GM12878 (cell line): ENCODE measurements at regions not wholly inside any gene's neighbourhood (a gene's known extent, or its start where the extent isn't known, plus 50 kb on each side); places are given as distances from the start of the nearest gene placed in this dataset.

Experiments
- ATAC-seq: fragments of 200-7000 bp; cut with Tn5 transposase; 3 replicates; pipeline ENCODE4 v1.9.1; 2020; ENCODE audit warnings: mild to moderate bottlenecking, moderate library complexity
- BruUV-seq: library from RNA; stranded (reverse); fragments of 400-500 nt; replicated peaks from 2 replicates; lab custom pipeline; 2021; lab: Mats Ljungman, UMichigan
- CTCF ChIA-PET: fragments of 300-600 bp; sonication (Branson Sonifier 250); formaldehyde crosslinking; extraction: SDS; loops from one replicate; lab custom pipeline; 2021; ENCODE audit warnings: inconsistent platforms; lab: Yijun Ruan, JAX
- POLR2A ChIA-PET: fragments of 350-600 bp; formaldehyde crosslinking; extraction: SDS; loops from one replicate; lab custom pipeline; 2021; ENCODE audit warnings: inconsistent platforms; lab: Charles Lee
- RAD21 ChIA-PET: fragments of 300-600 bp; sonication (Branson Sonifier 250); formaldehyde crosslinking; loops from one replicate; lab custom pipeline; 2023; ENCODE audit warnings: antibody characterized with exemption; ENCODE audit not compliant: unreplicated experiment; lab: Charles Lee
- SMC1A ChIA-PET: fragments of 300-600 bp; sonication (Branson Sonifier 250); formaldehyde crosslinking; loops from one replicate; lab custom pipeline; 2023; ENCODE audit not compliant: unreplicated experiment, uncharacterized antibody; lab: Charles Lee
- DNase-seq: peaks from one replicate; pipeline ENCODE4 v3.0.0-alpha.2; 2011; ENCODE audit warnings: low read depth, low spot score
- FAIRE-seq: peaks from 3 replicates; lab custom pipeline; 2011; peaks lifted over from hg19 to GRCh38; lab: Jason Lieb, UNC
- H2AFZ ChIP-seq: 2 replicates; pipeline ENCODE4 v1.6.0; 2011; ENCODE audit warnings: low read depth, low read length, control low read depth; ENCODE audit not compliant: control insufficient read depth
- H3K27ac ChIP-seq: 2 replicates; pipeline ENCODE4 v1.5.1; 2011; ENCODE audit warnings: control low read depth; ENCODE audit not compliant: control insufficient read depth, insufficient read depth
- H3K27me3 ChIP-seq, 2 experiments: replicated peaks in 1 of 2; 2 replicates each; pipeline versions ENCODE4 v1.6.0 to v1.6.1; 2011; ENCODE audit warnings: low read length in 1 of 2; ENCODE audit not compliant: control insufficient read depth in 2 of 2, insufficient read depth in 2 of 2
- H3K36me3 ChIP-seq, 2 experiments: 2 replicates each; pipeline ENCODE4 v1.5.1; 2011; ENCODE audit warnings: low read length in 1 of 2; ENCODE audit not compliant: control insufficient read depth in 2 of 2, insufficient read depth in 2 of 2
- H3K4me1 ChIP-seq: 2 replicates; pipeline ENCODE4 v1.6.1; 2011; ENCODE audit warnings: mild to moderate bottlenecking, low read length, moderate library complexity, mixed read lengths; ENCODE audit not compliant: control insufficient read depth, insufficient read depth
- H3K4me2 ChIP-seq: 2 replicates; pipeline ENCODE4 v1.6.0; 2011; ENCODE audit warnings: control low read depth; ENCODE audit not compliant: control insufficient read depth, insufficient read depth
- H3K4me3 ChIP-seq: fragments of 200-600 bp; sonication (generic); 2 replicates; pipeline ENCODE4 v1.5.1; 2016
- H3K79me2 ChIP-seq: 2 replicates; pipeline ENCODE4 v1.6.0; 2011; ENCODE audit warnings: low read length; ENCODE audit not compliant: control insufficient read depth, insufficient read depth
- H3K9ac ChIP-seq: 2 replicates; pipeline ENCODE4 v1.8.0; 2011; ENCODE audit warnings: low read length, control low read depth, mixed read lengths; ENCODE audit not compliant: control insufficient read depth, insufficient read depth
- H3K9me3 ChIP-seq: replicated peaks from 3 replicates; pipeline ENCODE4 v1.5.1; 2011; ENCODE audit warnings: mild to moderate bottlenecking, low read length; ENCODE audit not compliant: control insufficient read depth, insufficient read depth
- H4K20me1 ChIP-seq: 2 replicates; pipeline ENCODE4 v1.6.0; 2011; ENCODE audit not compliant: control insufficient read depth, insufficient read depth
- ASH2L ChIP-seq: fragments of 300-600, 200-600 bp; sonication (generic); IDR thresholded peaks from 2 replicates; pipeline ENCODE4 v1.6.1; 2017; ENCODE audit warnings: low read depth, mild to moderate bottlenecking, borderline replicate concordance
- ETV6 ChIP-seq, 2 experiments: fragments of 450-650 bp in 1 of 2; IDR thresholded peaks in 1 of 2; conservative IDR thresholded peaks in 1 of 2; 2 replicates each; pipeline ENCODE4 v1.6.1; 2014; ENCODE audit warnings: antibody characterized with exemption in 1 of 2, borderline replicate concordance in 1 of 2, low read depth in 1 of 2, mild to moderate bottlenecking in 1 of 2, moderate library complexity in 1 of 2
- FOXM1 ChIP-seq: IDR thresholded peaks from 2 replicates; pipeline ENCODE4 v1.6.1; 2012; ENCODE audit warnings: low read depth, mild to moderate bottlenecking, inconsistent platforms, low read length, moderate library complexity
- MTA3 ChIP-seq: IDR thresholded peaks from 2 replicates; pipeline ENCODE4 v1.6.1; 2012; ENCODE audit warnings: low read length, inconsistent platforms, borderline replicate concordance
- RUNX3 ChIP-seq: IDR thresholded peaks from 2 replicates; pipeline ENCODE4 v1.6.1; 2012; ENCODE audit warnings: low read length, inconsistent platforms
- ZBED1 ChIP-seq: IDR thresholded peaks from 2 replicates; pipeline ENCODE4 v1.6.1; 2016; ENCODE audit warnings: borderline replicate concordance
- whole genome bisulfite sequencing: methylation state at CpG from one replicate; pipeline ENCODE4 v1.1.6; 2016; ENCODE audit warnings: low lambda C conversion rate; ENCODE audit not compliant: insufficient replicate concordance, insufficient coverage; ENCODE audit errors: missing lambda C conversion rate; 5-methylcytosine and 5-hydroxymethylcytosine counted together
- in situ Hi-C: fragments of 300-500 bp; cut with MboI; formaldehyde crosslinking; loops from 9 replicates; pipeline ENCODE4 v1.14.3; 2018; ENCODE audit warnings: mixed read lengths
- intact Hi-C: fragments of 100-400 bp; cut with micrococcal nuclease; formaldehyde crosslinking; loops from one replicate; pipeline ENCODE4 v1.14.2; 2022; ENCODE audit not compliant: unreplicated experiment
- TF ChIP-seq, protein P1 (sequence below): fragments of 450-650 bp; IDR thresholded peaks from 2 replicates; pipeline ENCODE4 v1.6.1; 2017; ENCODE audit warnings: mild to moderate bottlenecking, moderate library complexity
- TF ChIP-seq, protein P2 (sequence below): fragments of 450-650 bp; IDR thresholded peaks from 2 replicates; pipeline ENCODE4 v1.6.1; 2017; ENCODE audit warnings: borderline replicate concordance
- TF ChIP-seq, protein P3 (sequence below): fragments of 150-350 bp; IDR thresholded peaks from 2 replicates; pipeline ENCODE4 v1.6.1; 2014; ENCODE audit warnings: mild to moderate bottlenecking, low read depth, low read length
- TF ChIP-seq, protein P4 (sequence below): fragments of 450-650 bp; formaldehyde crosslinking; IDR thresholded peaks from 2 replicates; pipeline ENCODE4 v1.4.0; 2022; ENCODE audit warnings: mild to moderate bottlenecking, moderate library complexity
- TF ChIP-seq, protein P5 (sequence below): fragments of 450-650 bp; IDR thresholded peaks from 2 replicates; pipeline ENCODE4 v1.6.1; 2017; ENCODE audit warnings: mild to moderate bottlenecking

DNA sequence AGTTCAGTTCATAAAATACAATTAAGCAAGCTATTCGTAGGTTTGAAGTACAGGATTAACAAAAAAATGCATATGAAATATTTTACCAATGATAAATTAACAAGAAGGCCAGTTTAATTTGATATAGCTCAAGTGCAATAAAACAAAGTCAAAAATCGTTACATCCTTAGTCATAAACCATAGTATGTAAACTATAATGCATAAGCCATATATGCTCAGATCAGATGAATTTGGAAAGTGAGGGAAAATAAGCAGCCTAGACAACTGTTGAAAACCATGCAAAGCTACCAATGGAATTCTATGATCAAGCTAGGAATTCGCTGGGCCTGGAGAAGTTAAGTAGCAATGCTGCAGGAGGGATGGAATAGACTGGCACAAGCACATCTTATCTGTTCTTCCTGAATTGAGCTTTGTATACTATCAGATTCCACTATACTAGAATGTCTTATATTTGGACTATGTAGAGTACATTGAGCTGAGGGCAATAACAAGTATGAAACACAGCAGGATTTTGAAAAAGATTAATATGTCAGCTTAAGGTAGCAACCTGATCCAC lies 682.0 kb downstream of the IRS1 start:
- DNase-seq, result no peak
- Histone ChIP-seq H3K4me2 (no peak overlapping the region), H3K9ac (no peak overlapping the region), H3K27me3 (no peaks in the 10 kb centered on the region), H3K79me2 (no peaks in the 10 kb centered on the region), H3K27ac (no peak overlapping the region), H3K9me3 (no peaks in the 10 kb centered on the region), H3K4me3 (no peak overlapping the region), H3K36me3 (no peaks in the 10 kb centered on the region), H2AFZ (no peak overlapping the region), H4K20me1 (no peaks in the 10 kb centered on the region), H3K4me1 (no peaks in the 10 kb centered on the region)
- in situ Hi-C loops, result no loop called here
- CTCF ChIA-PET, result interaction anchor here (0.6 kb wide), 1 partner anchor 519 kb away, joined by 3 read pairs; no protein-coding TSS in a partner anchor
- 0% methylated on average over 3 of the region's 3 CpGs for WGBS
- POLR2A ChIA-PET, result no interaction called here
- no peak for ATAC-seq
- RAD21 ChIA-PET, result no interaction called here
- intact Hi-C loops, result no loop called here
- SMC1A ChIA-PET, result interaction anchor here (0.9 kb wide), 1 partner anchor 9 kb away, joined by 3 read pairs; no protein-coding TSS in a partner anchor
- no peak for FAIRE-seq
- BruUV-seq, result no TSS peak
- TF ChIP-seq ETV6 (conservative IDR thresholded peaks at IDR 0.05 in 1 of 2, IDR thresholded peaks at IDR 0.05 in 1 of 2; ENCODE audit: borderline replicate concordance in 1 of 2, low read depth in 1 of 2) (no peak), ZBED1 (no peak), RUNX3 (no peak), ASH2L (no peak), MTA3 (no peak), FOXM1 (no peak)
- TF ChIP-seq, protein P1, sequence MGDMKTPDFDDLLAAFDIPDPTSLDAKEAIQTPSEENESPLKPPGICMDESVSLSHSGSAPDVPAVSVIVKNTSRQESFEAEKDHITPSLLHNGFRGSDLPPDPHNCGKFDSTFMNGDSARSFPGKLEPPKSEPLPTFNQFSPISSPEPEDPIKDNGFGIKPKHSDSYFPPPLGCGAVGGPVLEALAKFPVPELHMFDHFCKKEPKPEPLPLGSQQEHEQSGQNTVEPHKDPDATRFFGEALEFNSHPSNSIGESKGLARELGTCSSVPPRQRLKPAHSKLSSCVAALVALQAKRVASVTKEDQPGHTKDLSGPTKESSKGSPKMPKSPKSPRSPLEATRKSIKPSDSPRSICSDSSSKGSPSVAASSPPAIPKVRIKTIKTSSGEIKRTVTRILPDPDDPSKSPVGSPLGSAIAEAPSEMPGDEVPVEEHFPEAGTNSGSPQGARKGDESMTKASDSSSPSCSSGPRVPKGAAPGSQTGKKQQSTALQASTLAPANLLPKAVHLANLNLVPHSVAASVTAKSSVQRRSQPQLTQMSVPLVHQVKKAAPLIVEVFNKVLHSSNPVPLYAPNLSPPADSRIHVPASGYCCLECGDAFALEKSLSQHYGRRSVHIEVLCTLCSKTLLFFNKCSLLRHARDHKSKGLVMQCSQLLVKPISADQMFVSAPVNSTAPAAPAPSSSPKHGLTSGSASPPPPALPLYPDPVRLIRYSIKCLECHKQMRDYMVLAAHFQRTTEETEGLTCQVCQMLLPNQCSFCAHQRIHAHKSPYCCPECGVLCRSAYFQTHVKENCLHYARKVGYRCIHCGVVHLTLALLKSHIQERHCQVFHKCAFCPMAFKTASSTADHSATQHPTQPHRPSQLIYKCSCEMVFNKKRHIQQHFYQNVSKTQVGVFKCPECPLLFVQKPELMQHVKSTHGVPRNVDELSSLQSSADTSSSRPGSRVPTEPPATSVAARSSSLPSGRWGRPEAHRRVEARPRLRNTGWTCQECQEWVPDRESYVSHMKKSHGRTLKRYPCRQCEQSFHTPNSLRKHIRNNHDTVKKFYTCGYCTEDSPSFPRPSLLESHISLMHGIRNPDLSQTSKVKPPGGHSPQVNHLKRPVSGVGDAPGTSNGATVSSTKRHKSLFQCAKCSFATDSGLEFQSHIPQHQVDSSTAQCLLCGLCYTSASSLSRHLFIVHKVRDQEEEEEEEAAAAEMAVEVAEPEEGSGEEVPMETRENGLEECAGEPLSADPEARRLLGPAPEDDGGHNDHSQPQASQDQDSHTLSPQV, result no peak
- TF ChIP-seq, protein P2, sequence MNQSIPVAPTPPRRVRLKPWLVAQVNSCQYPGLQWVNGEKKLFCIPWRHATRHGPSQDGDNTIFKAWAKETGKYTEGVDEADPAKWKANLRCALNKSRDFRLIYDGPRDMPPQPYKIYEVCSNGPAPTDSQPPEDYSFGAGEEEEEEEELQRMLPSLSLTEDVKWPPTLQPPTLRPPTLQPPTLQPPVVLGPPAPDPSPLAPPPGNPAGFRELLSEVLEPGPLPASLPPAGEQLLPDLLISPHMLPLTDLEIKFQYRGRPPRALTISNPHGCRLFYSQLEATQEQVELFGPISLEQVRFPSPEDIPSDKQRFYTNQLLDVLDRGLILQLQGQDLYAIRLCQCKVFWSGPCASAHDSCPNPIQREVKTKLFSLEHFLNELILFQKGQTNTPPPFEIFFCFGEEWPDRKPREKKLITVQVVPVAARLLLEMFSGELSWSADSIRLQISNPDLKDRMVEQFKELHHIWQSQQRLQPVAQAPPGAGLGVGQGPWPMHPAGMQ, result no peak
- TF ChIP-seq, protein P3, sequence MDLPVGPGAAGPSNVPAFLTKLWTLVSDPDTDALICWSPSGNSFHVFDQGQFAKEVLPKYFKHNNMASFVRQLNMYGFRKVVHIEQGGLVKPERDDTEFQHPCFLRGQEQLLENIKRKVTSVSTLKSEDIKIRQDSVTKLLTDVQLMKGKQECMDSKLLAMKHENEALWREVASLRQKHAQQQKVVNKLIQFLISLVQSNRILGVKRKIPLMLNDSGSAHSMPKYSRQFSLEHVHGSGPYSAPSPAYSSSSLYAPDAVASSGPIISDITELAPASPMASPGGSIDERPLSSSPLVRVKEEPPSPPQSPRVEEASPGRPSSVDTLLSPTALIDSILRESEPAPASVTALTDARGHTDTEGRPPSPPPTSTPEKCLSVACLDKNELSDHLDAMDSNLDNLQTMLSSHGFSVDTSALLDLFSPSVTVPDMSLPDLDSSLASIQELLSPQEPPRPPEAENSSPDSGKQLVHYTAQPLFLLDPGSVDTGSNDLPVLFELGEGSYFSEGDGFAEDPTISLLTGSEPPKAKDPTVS, result no peak
- TF ChIP-seq, protein P4, sequence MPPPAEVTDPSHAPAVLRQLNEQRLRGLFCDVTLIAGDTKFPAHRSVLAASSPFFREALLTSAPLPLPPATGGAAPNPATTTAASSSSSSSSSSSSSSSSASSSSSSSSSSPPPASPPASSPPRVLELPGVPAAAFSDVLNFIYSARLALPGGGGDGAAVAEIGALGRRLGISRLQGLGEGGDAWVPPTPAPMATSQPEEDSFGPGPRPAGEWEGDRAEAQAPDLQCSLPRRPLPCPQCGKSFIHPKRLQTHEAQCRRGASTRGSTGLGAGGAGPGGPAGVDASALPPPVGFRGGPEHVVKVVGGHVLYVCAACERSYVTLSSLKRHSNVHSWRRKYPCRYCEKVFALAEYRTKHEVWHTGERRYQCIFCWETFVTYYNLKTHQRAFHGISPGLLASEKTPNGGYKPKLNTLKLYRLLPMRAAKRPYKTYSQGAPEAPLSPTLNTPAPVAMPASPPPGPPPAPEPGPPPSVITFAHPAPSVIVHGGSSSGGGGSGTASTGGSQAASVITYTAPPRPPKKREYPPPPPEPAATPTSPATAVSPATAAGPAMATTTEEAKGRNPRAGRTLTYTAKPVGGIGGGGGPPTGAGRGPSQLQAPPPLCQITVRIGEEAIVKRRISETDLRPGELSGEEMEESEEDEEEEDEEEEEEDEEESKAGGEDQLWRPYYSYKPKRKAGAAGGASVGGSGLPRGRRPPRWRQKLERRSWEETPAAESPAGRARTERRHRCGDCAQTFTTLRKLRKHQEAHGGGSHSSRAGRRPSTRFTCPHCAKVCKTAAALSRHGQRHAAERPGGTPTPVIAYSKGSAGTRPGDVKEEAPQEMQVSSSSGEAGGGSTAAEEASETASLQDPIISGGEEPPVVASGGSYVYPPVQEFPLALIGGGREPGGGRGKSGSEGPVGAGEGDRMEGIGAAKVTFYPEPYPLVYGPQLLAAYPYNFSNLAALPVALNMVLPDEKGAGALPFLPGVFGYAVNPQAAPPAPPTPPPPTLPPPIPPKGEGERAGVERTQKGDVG (CRISPR knock-in tag), result no peak
- TF ChIP-seq, protein P5, sequence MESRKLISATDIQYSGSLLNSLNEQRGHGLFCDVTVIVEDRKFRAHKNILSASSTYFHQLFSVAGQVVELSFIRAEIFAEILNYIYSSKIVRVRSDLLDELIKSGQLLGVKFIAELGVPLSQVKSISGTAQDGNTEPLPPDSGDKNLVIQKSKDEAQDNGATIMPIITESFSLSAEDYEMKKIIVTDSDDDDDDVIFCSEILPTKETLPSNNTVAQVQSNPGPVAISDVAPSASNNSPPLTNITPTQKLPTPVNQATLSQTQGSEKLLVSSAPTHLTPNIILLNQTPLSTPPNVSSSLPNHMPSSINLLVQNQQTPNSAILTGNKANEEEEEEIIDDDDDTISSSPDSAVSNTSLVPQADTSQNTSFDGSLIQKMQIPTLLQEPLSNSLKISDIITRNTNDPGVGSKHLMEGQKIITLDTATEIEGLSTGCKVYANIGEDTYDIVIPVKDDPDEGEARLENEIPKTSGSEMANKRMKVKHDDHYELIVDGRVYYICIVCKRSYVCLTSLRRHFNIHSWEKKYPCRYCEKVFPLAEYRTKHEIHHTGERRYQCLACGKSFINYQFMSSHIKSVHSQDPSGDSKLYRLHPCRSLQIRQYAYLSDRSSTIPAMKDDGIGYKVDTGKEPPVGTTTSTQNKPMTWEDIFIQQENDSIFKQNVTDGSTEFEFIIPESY, result no peak
